HG02870 (cell line): ENCODE measurements at regions not wholly inside any gene's neighbourhood (a gene's known extent, or its start where the extent isn't known, plus 50 kb on each side); places are given as distances from the start of the nearest gene placed in this dataset.

Experiments used
- ATAC-seq: cut with Tn5 transposase; IDR thresholded peaks from one replicate; pipeline ENCODE4 v1.9.1; 2021; ENCODE audit warnings: mild to moderate bottlenecking, moderate library complexity; ENCODE audit not compliant: unreplicated experiment

GRCh38 chr16:79408355-79408754 is 192.2 kb downstream of the MAF start:
- ATAC-seq, result no peak

- ATAC-seq, result no peak
These were observed 192.9 kb downstream of the MAF start for GRCh38 chr16:79407461-79408135.

GRCh38 chr16:79407005-79407404 is 193.5 kb downstream of the MAF start:
- ATAC-seq, result no peak

- no peak for ATAC-seq
These were observed 196.0 kb downstream of the MAF start for GRCh38 chr16:79404571-79404970.

GRCh38 chr16:79403534-79403933 is 197.0 kb downstream of the MAF start:
- no peak for ATAC-seq

- no peak for ATAC-seq
These were observed 197.6 kb downstream of the MAF start for GRCh38 chr16:79402920-79403319.

- no peak for ATAC-seq
These were observed 198.2 kb downstream of the MAF start for GRCh38 chr16:79402356-79402755.

GRCh38 chr16:79401782-79402181 is 198.8 kb downstream of the MAF start:
- ATAC-seq, result no peak

- ATAC-seq, result no peak
These were observed 199.4 kb downstream of the MAF start for GRCh38 chr16:79401157-79401556.

- no peak for ATAC-seq
These were observed 199.9 kb downstream of the MAF start for GRCh38 chr16:79400462-79401149.

- no peak for ATAC-seq
These were observed 204.9 kb downstream of the MAF start for GRCh38 chr16:79395591-79395990.

- ATAC-seq, result no peak
These were observed 206.3 kb downstream of the MAF start for GRCh38 chr16:79394206-79394605.

GRCh38 chr16:79393564-79393963 is 207.0 kb downstream of the MAF start:
- ATAC-seq, result no peak

GRCh38 chr16:79393127-79393526 is 207.4 kb downstream of the MAF start:
- no peak for ATAC-seq

GRCh38 chr16:79392081-79392480 is 208.5 kb downstream of the MAF start:
- ATAC-seq, result no peak

GRCh38 chr16:79391395-79391794 is 209.1 kb downstream of the MAF start:
- ATAC-seq, result no peak

GRCh38 chr16:79390481-79391051 is 210.0 kb downstream of the MAF start:
- no peak for ATAC-seq

GRCh38 chr16:79388396-79388795 is 212.1 kb downstream of the MAF start:
- no peak for ATAC-seq

GRCh38 chr16:79386299-79386698 is 214.2 kb downstream of the MAF start:
- no peak for ATAC-seq

- no peak for ATAC-seq
These were observed 218.9 kb downstream of the MAF start for GRCh38 chr16:79381603-79382042.

- no peak for ATAC-seq
These were observed 219.4 kb downstream of the MAF start for GRCh38 chr16:79380995-79381602.

- ATAC-seq, result no peak
These were observed 221.4 kb downstream of the MAF start for GRCh38 chr16:79379095-79379494.
